NCI-H2196 treated with DMSO at 0.1 percent for 48 hours (cell line): ENCODE measurements at regions not wholly inside any gene's neighbourhood (a gene's known extent, or its start where the extent isn't known, plus 50 kb on each side); places are given as distances from the start of the nearest gene placed in this dataset.

ENCODE experiments used
- DNase-seq: peaks from one replicate; lab custom pipeline; 2025; ENCODE audit not compliant: unreplicated experiment; lab: John Stamatoyannopoulos, UW

DNA sequence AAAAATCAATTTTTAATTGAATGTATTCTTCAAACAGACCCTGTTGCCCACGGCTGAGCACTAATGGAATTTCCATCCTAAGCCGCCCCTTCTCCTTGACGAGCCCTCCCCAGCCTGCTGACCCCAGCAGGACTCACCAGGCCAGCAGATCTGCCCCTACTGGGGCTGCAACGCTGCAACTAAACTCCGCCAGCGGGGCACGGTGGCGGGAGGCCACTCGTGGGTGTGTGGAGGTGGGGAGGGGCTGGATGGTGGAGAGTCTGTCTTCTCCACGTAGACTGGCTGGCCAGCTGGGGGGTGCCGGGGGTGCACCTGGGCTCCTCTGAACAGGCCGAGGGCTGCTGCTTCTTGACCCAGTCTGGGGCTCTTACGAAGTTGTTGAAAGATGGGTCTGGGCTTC, 67.8 kb downstream of the ENGASE start:
- DNase-seq: no peak

DNA sequence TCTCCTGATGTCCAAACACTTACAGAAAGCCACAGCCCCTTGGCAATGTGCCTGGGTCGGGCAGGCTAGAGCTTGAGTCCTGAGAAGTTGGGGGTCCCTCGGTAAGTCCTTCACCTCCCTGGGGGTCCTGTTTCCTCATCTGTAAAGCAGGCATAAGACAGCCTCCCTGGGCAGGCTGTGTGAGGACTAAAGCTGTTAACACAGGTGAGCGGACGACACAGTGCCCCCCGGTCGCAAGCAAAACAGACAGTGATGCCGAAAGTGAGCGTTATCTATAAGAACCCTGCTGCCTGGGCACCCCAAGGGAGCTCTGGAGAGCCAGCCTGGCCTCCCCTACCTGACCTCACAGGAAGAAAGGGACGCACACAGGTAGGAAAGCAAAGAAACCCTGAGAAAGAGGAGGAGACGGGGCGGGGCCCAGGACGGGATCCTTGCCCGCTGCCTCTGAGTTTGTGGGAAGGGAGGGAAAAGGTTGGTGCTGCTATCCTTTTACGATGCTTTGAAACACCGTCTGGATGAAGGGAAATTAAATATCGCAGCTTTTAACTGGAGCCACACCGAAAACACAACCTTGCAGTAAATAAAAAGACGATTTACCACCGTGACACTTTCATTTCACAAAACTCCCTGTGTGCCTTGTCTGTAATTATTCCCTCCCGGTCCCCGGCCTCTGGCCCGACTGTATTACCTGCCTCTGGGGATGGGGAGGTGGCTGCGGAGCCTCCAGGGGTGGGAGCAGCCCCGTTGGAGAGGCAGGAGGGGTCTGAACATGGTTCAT, 67.1 kb downstream of the ENGASE start:
- DNase-seq: no peak

DNA sequence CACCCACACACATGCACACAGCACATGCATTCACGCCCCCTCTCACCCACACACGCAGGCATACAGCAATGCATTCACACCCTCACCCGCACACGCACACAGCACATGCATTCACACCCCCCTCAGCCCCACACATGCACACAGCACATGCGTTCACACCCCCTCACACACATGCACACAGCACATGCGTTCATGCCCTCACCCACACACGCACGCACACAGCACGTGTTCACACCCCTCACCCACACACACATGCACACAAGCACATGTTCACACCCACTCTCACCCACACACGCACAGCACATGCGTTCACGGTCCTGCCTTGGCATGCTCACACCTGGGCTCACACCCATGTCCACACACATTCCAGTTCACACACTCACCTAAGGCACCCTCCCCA, 64.2 kb downstream of the ENGASE start:
- no peak for DNase-seq

DNA sequence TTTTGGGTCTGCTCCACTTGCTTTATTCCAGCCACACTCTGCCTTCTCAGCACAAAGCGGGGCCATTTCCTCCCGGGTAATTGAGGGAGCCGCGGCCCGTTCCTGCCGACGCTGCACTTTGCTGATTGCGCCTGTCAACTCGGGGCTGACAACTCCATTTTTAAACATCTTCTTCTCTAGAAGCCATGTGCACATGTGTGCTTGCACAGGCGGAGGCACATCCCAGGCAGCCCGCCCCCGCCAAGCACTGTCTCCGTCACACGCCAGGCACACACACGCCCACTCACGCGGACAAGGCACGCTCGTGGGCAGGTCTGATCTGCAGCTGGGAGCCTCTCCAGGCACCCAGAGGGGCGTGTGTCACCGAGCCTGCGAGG, 63.2 kb downstream of the ENGASE start:
- DNase-seq: no peak

DNA sequence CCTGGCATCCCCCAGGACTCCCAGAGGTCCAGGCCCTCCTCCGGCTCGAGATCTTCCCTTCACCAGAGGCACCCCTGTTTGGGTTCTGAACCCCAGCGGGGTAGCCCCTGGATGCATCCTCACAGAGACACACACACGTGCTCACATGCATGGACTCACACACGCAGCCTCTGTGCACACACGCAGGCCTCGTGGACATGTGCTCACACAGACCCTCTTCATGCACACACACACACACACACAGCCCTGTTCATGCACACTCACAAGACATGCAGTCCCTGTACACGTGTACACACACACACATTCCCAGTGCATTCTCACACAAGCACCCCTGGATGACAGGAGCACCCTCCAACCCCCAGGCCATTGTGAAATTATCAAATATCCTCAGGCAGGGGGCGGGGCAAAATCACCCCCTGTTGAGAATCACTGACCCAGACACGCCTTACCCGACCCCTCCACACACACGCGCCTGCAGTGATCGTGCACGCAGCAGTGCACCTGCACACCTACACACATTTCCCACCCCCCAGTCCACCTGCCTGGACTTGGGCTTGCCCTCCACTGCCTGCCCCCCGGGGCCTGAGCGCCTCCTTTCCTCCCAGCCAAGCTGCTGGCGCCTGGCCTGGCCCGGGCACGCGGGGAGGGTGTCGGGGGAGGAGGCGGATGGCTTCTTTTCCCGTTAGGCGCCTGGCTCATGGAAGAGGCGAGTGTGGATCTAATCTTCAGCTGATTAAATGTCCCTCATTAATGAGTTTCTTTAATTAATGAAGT, 62.6 kb downstream of the ENGASE start:
- DNase-seq: no peak

DNA sequence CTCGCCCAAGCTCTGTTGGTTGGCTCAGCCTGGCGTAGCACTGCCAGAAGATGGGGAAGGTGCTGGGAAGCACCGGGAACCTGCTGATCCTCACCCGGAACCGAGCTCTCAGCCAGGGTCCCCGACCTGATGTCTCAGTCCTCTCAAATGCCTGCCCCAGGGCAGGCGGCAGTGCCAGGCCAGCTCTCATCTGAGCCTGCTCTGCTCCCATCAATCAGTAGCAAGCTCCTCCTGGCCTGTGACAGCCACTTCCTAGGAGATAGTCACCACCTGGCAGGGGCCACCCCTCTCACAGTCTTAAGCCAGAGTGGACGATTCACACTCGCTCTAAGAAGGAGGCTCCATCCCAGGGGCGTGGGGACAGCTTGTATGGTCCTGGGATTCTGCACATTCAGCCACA, 62.0 kb downstream of the ENGASE start:
- DNase-seq: no peak
